Suppressor macrophage (primary cell): ENCODE measurements at regions not wholly inside any gene's neighbourhood (a gene's known extent, or its start where the extent isn't known, plus 50 kb on each side); places are given as distances from the start of the nearest gene placed in this dataset.

ENCODE experiments used
- DNase-seq, 4 experiments: peaks; one replicate each; pipeline ENCODE4 v3.0.0-alpha.2; 2020 to 2022

DNA sequence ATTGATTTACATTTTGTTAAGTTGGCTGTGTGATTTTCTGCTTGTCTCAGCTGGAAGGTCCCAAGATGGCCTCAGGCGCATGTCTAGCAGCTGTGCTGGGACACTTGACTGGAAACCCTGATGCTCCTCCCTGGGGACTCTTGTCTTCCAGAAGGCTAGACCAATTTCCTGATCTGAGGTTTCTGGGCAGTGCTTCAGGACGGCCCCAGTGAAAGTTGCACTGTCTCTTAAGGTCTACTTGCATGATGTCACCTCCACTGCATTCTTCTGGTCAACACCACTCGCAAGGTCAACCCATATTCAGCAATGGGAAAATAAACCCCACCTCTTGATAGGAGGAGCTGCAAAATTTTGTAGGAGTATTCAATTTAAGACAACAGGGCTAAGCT lies 116.0 kb downstream of the SALL1 start:
- DNase-seq, result no peak

DNA sequence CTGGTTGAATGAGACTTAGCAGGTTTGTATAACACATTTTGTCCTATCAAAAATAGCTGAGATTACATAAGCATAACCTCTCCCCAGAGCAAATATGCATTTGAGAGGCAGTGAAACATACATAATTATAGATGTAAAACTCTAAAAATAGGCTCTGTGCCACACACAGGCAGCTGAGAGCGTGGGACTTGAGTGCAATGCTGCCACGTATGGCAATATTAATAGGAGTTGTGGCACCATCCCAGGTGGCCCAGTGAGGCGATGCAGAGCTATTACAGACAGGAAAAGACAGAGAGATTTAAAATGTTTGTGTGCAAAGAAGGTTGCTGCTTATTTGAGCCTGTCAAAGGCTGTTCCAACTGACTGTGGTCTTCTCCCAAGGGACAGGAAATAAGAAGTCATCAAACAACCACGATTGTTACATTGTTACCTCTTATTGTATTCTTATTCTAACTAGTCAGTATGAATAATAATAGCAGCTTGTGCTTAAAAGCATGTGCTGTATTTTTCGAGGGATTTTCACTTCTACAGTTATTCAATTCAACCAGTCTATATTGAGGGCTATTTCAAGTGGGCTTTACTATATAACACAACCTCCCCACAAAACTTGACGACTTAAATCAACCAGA lies 116.5 kb downstream of the SALL1 start:
- no peak for DNase-seq

DNA sequence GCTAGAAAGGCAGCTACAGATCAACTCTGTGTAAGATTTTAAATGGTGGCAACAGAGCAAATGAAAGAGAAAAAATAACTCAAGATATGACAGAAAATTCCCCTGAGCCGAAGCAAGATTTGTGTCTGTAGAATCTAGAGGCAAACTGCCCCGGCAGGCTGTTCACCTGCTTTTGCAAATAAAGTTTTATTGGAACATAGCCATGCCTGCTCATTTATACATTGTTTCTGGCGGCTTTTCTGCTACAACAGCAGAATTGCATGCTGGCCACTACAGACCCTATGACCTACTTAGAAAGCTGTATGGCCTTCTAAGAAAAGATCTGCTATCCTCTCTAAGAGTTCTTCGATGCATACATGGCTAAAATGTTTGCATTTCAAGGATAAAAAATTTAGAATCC lies 119.5 kb downstream of the SALL1 start:
- DNase-seq, result no peak

DNA sequence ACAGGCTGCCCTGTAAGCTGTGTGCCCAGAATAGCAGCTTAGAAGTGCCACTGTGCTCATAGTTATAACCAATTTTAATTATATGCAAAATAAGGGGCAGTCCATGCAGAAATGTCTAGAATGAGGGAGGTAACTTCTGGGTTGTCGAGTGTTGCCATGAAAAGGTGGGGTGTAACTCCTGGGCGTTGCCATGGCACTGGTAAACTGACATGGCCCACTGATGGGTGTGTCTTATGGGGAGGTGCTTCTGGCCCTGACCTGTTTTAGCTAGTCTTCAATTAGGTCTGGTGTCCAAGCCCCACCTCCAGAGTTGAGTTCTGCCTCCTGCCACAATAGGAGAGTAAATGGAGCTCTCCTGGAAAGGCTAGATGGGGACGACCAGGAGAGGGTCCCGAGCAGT lies 120.6 kb downstream of the SALL1 start:
- DNase-seq, result no peak

DNA sequence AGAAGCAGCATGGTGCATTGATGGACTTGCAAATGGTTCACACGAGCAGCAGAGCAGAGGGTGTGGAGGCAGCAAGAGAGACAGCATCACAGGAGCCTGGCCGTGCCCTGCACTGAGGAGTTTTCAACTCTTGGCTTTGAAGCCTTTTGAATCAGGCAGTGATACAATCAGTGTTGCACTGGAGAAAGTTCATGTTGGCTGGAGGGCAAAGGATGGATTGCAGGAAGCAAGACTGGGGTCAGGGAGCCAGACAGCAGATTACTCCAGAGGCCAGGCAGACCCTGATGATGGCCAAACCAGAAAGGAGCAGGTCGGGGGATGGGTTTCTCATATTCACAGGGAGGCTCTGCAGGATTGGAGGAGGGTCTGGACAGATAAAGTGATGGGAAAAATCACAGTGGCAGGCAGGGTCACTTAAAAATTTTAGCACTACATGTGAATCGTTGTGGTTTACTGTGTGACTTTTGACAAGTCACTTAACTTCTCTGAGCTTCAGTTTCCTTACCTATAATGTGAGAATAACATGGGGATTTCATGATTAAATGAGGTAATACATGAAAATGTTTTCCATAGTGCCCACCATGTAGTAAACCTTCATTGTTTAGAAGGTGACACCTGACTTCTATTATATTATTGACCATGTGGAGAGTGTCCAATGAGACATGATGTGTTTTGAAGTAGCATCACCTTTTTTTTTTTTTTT lies 125.3 kb downstream of the SALL1 start:
- DNase-seq, result no peak

DNA sequence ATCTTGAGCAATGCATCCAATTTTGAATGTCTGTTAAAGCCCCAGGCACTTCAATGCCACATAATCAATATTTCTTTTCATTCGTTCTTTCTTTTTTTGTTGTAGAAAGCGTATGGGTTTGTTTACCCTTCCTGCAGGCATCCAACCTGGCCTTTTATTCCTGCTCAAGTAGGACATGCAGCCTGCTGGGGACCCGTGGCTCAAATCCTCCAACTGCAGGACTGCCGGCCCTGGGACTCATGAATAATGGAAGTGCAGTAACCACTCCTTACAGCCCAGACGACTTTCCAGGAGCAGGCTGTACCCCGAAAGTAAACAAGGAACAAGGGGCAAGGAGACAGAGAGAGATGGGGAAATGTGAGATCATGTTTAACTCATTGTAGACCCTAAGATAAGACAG lies 126.4 kb downstream of the SALL1 start:
- no peak for DNase-seq

DNA sequence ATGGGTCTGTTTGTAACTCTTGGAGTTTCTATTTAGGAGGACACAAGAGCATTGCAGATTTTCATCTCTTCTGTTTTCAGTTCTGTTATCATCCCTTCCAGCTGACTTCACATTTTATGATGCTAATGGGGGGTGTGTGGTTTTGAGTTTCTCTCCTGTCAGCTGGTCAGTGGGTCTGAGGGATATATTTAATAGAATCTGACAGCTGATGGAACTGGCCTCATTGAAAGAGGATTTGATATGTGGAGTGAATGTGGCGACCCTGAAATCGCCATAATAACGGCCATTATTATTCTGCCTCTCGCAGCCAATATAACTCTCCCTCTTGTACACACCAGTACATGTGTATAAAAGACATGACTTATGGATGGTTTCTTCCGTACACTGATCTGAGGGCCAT lies 128.1 kb downstream of the SALL1 start:
- DNase-seq, result no peak

DNA sequence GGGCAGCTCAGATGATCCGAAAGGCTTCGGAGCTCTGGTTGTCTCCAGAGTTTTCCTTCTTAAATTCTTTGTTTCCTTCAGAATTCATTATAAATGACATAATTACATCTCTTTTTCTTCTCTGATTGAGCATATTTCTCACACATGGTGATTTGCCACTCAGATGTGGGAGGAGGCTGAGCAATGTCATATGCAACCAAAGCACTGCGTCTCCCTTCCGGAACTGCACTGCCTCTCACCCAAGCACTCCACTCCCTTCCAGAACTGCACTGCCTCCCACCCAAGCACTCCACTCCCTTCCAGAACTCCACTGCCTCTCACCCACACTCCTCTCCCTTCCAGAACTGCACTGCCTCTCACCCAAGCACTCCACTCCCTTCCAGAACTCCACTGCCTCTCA lies 131.5 kb downstream of the SALL1 start:
- no peak for DNase-seq

DNA sequence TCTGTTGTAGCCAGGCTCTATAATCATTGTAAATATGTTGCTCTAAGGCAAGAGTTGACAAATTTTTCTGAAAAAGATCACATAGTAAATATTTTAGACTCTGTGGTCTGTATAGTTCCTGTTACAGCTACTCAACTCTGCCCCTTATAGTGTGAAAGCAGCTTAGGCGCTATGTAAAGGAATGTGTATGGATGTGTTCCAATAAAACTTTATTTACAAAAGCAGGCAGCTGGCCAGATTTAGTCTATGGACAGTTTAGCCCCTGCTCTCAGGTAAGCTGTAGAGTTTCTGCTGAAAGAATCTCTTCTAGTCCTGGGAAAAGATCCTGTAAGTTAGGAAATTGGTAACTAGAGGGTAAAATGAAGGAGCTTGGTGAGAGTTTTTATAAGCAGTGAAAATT lies 133.1 kb downstream of the SALL1 start:
- DNase-seq, result no peak

DNA sequence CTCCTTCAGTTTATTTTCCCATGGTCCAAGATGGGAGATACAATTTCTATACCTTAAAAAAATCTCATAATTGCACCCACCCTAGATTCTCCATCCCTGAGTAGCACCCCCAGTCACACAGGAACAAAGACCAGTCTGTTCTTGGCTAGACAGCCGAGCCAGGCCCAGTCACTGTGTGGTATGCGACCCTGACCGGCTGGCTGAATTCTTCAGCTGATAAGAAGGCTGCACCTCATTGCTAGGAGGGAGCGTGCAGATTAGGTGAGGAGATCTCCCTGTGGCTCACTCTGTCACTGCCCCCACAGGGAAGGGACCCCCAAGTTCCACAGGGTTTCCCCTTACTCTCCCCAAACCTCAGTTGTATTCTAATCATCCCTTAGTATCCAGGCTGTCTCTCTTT lies 138.7 kb downstream of the SALL1 start:
- DNase-seq, result no peak

DNA sequence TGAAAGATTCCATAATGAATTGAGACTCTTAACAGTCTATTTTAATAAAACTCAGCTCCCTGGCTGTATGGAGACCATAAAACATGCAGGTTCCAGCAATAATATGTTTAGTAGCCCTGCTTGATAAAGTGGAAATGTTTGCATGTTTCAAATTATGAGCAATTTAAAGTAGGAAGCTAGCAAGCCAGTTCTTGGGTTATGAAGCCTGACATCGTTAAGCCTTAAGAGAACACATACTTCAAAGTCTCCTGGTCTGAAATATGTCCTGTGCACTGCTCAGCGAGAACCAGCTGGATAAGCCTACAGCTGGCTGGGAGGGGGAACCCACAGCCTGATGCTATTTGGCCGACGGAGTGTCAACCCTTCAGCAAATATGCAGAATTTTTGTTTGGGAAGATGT lies 140.3 kb downstream of the SALL1 start:
- DNase-seq, result no peak

DNA sequence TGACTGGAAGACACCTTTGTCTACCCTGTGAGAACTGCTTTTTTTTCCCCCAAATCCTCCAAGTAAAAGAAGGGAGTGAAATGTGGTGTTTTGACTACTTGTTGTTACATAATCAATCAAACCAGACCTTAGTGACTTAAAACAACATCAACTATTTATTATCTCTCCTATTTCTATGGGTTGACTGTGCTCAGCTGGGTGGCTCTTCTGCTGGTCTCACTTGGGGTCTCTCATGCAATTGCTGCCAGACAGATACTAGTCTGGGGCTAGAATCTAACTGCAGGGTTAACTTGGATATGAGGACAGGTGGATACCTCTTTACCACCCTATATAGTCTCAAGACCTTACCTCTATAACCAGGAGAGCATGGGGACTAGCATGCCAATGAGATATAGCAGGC lies 141.3 kb downstream of the SALL1 start:
- no peak for DNase-seq

DNA sequence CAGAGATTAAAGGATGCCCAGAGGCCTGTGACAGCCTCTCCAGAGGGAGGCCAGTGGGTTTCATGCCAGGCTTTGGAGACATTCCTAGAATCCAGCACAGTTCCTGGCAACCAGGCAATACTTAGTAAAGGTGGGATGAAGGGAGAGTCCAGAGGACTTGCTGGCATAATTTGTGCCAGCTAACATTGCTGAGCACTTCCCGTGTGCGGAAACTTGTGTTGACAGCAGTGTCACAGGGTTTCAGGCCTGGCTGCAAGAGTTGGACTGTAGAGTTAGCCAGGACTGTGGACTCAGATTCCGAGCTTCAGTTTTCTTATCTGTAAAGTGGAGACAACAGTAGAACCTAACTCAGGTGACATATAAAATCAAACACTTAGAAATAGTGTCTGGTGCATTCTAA lies 141.7 kb downstream of the SALL1 start:
- DNase-seq, result no peak

DNA sequence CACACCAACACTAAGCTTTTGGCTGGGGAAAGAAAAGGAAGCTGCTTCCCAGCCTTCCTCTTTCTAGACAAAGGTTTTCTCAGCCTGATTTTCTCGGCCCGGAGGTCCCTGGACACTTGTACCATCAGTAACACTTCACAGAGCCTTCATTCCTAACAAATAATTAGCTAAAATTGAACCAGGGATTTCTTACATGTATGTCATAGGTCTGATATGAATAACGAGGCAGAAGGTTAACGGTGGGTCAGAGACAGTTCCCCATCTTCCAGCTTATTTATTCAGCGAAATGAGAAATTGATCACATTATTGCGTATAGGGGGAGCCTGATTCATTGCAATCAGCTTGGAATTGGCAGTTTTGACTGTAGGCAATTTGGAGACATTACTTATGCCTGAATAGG lies 142.5 kb downstream of the SALL1 start:
- no peak for DNase-seq

DNA sequence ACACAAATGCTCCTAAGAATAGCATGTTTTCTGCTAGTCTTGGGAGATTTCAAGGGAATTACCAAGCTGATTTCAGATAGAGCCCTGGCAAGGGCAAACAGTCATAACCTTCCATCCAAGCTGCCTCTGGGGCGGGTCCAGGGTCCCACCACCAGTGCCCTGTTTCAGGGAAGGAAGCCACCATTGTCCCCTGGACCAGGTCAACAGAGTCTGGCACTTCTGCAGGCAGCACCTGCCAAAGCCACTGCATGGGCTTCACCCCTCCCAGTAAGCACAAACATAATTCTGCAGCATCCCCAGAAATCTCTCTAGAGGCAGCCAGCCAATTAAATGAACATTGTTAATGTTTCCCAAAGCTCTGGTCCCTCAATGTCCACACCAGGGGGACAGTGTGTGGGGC lies 143.0 kb downstream of the SALL1 start:
- DNase-seq, result no peak

DNA sequence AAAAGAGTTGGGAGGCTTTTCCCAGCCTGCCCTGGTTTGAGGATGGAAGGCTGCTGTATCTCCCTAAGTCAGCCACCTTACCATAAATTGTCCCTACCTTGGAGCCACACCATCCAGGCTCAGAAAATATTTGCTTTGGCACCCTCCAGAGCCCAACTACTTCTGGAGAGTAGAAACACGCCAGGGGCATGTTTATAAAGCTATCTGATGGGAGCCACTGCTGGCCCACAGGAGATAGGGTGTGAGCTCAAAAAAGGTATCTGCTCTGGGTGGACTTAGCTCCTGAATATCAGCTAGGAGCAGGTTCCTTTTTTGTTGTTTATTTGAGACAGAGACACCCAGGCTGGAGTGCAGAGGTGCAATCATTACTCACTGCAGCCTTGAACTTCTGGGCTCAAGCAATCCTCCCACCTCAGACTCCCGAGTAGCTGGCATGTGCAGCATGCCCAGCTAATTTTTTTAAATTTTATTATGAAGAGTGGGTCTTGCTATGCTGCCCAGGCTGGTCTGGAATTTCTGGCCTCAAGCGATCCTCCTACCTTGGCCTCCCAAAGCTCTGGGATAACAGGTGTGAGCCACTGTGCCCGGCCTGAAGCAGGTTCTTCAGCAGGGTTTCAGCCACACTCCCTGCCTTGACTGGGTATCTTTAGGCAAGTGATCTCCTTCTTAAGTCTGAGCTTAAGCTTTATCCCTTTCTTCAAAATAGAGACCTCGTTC lies 147.1 kb downstream of the SALL1 start:
- no peak for DNase-seq

DNA sequence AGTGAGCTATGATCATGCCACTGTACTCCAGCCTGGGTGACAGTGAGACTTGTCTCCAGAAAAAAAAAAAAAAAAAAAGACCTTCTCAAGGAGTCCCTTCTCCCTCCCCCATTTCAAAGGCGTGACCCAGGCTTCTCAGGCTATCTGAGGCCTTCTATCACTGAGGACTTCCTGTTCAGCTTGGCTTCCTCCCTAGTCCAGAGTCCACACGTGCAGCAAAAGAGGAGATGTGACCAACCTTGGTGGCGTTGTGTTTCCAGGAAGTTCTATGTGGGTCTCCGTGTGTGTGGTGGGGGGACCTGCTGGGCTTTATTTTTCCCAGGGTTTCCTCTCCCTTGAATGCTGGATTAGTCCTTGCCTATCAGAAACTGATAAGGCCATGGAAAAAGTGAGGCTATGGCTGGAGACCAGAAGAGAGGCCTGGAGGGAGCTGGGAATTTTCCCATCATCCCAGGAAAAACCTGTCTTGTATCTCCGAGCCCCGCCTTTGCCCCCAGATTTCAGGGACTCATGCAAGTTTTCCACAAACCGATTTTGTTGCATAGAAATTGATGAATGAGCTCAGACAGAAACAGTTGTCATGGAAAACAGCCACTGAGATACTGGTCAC lies 148.1 kb downstream of the SALL1 start:
- DNase-seq, result no peak

DNA sequence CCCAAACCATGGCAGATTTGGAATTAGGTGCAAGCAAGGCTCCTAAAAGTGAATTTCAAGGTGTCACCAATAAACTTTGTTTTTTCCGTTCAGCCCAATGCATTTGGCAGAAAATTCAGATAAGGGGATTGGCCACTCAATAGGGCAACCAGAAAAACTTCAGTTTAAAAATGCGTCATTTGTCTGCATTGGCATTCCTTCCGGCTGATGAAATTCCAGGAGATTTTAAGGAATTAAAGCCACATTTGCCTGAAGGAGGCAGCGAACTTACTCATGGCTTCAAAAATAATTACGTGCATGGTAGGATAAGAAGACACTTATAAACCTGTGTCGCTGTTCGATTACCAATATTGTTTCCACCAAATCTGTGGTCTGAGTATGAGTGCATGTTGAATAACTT lies 151.9 kb downstream of the SALL1 start:
- no peak for DNase-seq

DNA sequence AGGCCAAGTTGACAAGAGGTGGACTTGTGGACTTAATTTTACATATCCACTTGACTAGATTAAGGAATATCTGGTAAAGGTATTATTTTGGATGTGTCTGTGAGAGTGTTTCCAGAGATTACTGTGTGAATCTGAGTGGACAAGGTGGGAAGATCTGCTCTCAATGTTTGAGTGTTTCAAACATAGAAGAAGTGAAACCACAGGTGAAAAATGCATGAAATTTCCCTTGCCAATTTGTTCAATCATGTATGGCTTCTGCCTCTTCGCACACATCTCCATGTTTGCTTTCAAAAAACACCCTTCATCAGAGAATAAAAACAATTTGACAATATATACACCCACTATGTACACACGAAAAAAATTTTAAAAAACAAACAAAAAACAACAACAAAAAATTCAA lies 152.7 kb downstream of the SALL1 start:
- no peak for DNase-seq

DNA sequence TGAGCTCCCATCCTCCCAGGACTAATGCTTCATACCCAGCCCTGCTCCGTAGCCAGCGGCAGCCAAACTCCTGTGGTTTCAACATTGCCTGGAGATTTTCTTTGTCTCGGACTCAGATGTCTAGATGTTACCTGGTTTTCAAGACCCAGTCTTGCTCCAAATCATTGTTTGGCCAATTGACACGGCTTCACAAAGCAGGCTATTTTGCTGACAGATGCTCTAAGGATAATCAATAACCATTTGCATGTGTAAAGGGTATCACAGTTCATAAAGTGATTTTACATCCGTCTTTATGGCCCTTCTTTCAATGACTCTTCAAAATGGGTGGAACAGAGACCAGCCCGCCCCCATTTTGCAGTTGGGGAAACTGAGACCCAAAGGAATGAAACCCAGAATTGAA lies 153.4 kb downstream of the SALL1 start:
- DNase-seq, result no peak

DNA sequence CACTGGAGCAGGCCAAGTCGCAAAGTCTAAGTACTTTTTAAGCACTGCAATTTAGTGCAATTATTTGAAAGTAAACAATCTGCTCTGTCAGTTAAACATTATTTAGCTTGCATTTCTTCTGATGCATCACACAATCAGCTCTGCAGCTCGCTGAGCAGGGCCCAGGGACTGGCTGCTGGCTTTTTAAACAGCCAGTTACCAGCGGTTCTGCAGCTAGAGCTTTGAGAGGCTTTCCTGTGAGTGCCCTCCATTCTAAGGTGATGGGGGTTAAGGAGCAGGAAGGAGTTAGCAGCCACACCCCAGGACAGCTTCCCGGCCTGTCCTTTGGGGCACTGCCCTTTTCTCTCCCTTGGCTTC lies 154.3 kb downstream of the SALL1 start:
- DNase-seq, result no peak

DNA sequence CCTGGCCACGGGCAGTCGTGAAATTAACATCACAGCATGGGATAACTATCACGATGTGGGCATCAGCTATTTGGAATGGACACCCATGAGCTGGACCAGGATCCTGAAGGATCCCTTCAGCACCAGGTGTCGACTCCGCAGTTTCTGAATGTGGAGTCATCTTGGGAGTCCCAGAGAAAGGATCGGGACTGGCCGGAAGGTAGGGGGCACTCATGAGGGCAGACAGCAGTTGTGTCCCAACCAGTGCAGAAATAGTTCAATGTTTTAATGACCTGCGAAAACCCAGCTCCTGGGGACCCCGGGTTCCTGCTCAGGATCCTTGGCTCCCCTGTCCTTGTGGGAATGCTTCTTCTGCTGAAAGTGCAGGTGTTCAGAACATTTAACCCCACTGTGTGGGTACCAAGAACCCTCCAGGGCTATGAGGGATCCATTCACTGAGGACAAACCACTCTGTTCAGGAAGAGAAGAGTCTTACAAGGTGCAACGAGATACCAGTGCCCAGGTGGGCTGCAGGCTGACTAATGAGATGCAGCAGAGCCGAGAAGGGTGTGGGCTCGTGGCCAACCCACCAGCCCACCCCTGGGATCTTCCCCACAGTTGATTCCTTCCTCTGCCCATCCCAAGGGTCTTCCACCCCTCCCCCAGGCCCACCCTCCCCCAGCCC lies 154.8 kb downstream of the SALL1 start:
- DNase-seq, result no peak

DNA sequence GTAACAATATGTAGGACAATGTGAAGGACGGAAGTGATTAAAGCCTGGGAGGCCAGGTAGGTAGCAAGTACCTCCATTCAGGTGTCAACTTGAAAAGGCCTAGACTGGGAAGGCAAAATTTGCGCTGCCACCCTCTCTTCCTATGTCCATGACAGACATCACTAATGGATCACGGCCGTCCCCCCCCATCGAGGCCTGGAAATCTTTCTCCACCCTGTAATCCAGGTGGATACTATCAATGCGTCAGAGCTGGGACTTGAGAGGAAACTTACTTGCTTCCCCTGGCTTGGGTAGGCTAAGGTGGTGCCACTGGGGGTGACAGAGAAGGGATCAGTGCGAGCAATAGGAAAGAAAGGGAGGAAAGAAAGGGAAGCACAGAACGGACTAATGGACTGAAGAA lies 156.1 kb downstream of the SALL1 start:
- no peak for DNase-seq
